Keratinocyte (primary cell): ENCODE measurements at regions not wholly inside any gene's neighbourhood (a gene's known extent, or its start where the extent isn't known, plus 50 kb on each side); places are given as distances from the start of the nearest gene placed in this dataset.

ENCODE experiments used
- DNase-seq: peaks from one replicate; pipeline ENCODE4 v3.0.0-alpha.2; 2011; ENCODE audit warnings: low read depth, missing footprints, low spot score
- FAIRE-seq: peaks from 2 replicates; lab custom pipeline; 2011; peaks lifted over from hg19 to GRCh38; lab: Jason Lieb, UNC
- H2AFZ ChIP-seq: 2 replicates; pipeline ENCODE4 v1.6.0; 2012; ENCODE audit warnings: low read length, control low read depth, inconsistent platforms; ENCODE audit not compliant: control insufficient read depth
- H3K27ac ChIP-seq: 2 replicates; pipeline ENCODE4 v1.5.1; 2011; ENCODE audit warnings: low read length; ENCODE audit not compliant: control insufficient read depth, insufficient read depth
- H3K27me3 ChIP-seq: 3 replicates; pipeline ENCODE4 v1.6.0; 2011; ENCODE audit warnings: low read length; ENCODE audit not compliant: control insufficient read depth, insufficient read depth; ENCODE audit errors: extremely low read depth
- H3K36me3 ChIP-seq, 2 experiments: 2 replicates in 1 of 2; 3 replicates in 1 of 2; pipeline ENCODE4 v1.5.1; 2011; ENCODE audit warnings: low read length in 2 of 2, mild to moderate bottlenecking in 1 of 2; ENCODE audit not compliant: control insufficient read depth in 2 of 2, insufficient read depth in 2 of 2; ENCODE audit errors: extremely low read depth in 1 of 2
- H3K4me1 ChIP-seq: 3 replicates; pipeline ENCODE4 v1.5.1; 2011; ENCODE audit warnings: low read length; ENCODE audit not compliant: control insufficient read depth, insufficient read depth; ENCODE audit errors: extremely low read depth
- H3K4me2 ChIP-seq: 3 replicates; pipeline ENCODE4 v1.6.0; 2011; ENCODE audit warnings: low read depth, low read length; ENCODE audit not compliant: control insufficient read depth, insufficient read depth; ENCODE audit errors: extremely low read depth
- H3K4me3 ChIP-seq, 3 experiments: fragments of 200-600 bp in 1 of 3; sonication (generic) in 1 of 3; 2 replicates in 2 of 3; 3 replicates in 1 of 3; pipeline ENCODE4 v1.5.1; 2011 to 2016; ENCODE audit warnings: low read length in 3 of 3, mild to moderate bottlenecking in 3 of 3, control low read depth in 2 of 3, inconsistent platforms in 1 of 3, low read depth in 1 of 3, mixed read lengths in 1 of 3, mixed run types in 1 of 3, moderate library complexity in 1 of 3; ENCODE audit not compliant: control insufficient read depth in 2 of 3, insufficient read depth in 2 of 3; ENCODE audit errors: extremely low read depth in 1 of 3
- H3K79me2 ChIP-seq: 2 replicates; pipeline ENCODE4 v1.6.0; 2012; ENCODE audit warnings: low read length; ENCODE audit not compliant: control insufficient read depth, insufficient read depth
- H3K9ac ChIP-seq: 3 replicates; pipeline ENCODE4 v1.6.0; 2011; ENCODE audit warnings: low read length; ENCODE audit not compliant: control insufficient read depth, insufficient read depth; ENCODE audit errors: extremely low read depth
- H3K9me1 ChIP-seq: 3 replicates; pipeline ENCODE4 v1.6.0; 2011; ENCODE audit warnings: low read length; ENCODE audit not compliant: control insufficient read depth, insufficient read depth; ENCODE audit errors: extremely low read depth
- H3K9me3 ChIP-seq: 2 replicates; pipeline ENCODE4 v1.5.1; 2012; ENCODE audit warnings: low read depth, low read length; ENCODE audit not compliant: control insufficient read depth
- H4K20me1 ChIP-seq: 3 replicates; pipeline ENCODE4 v1.6.0; 2011; ENCODE audit warnings: low read length; ENCODE audit not compliant: control insufficient read depth, insufficient read depth; ENCODE audit errors: extremely low read depth
- EZH2 ChIP-seq: IDR thresholded peaks from one replicate; pipeline ENCODE4 v1.6.1; 2012; ENCODE audit warnings: inconsistent platforms, mild to moderate bottlenecking, low read length, moderate library complexity
- dilution Hi-C: fragments of 300-500 bp; cut with MboI; formaldehyde crosslinking; loops from one replicate; pipeline ENCODE4 v1.7.0; 2020; ENCODE audit warnings: low sequenced_read_pairs; ENCODE audit not compliant: extremely low pct_ligation_motif_present
- TF ChIP-seq, protein P1 (sequence below), 3 experiments: IDR thresholded peaks in 1 of 3; conservative IDR thresholded peaks in 1 of 3; optimal IDR thresholded peaks in 1 of 3; 2 replicates in 2 of 3; 3 replicates in 1 of 3; pipeline versions ENCODE3 to v1.5.1; 2011; ENCODE audit warnings: low read length in 3 of 3, mild to moderate bottlenecking in 3 of 3, moderate library complexity in 2 of 3, control low read depth in 1 of 3, inconsistent platforms in 1 of 3; ENCODE audit not compliant: insufficient read depth in 2 of 3; ENCODE audit errors: extremely low read depth in 1 of 3

DNA sequence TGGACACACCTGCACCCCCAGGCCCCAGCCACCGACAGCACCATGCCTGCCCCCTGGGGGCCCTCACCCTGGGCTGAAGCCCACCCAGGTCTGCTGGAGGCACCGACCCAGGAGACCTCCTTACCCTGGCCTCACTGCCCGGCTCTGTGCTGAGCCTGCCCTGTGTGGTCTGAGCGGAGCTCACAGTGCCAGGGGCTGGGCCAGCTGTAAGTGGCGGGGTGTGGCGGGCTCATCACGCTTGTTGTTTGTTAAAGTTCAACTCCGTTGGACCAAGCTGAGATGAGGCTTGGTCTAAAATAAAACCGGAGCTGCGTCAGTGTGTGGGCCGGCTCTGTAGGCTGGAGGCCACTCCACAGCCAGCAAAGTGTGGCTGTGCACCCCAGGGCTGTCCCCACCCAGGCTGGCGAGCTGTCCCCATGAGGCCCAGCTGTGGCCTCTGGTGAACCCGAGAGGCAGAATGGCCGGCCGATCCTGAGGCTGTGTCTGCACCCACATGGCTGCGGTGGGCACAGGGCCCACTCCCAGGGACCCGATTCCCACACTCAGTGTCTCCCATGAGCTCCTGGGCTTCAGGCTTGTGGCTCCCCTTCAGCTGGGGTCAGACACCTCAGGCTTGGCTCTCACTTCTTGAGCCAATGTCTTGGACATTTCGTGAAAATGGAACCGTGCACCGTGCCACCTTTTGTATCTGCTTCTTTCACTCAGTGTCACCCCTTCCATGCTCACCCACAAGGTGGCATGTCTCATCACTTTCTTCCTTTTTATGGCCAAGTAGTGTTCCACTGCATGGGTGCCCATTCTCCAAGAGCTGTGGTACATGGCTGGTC is 137.9 kb downstream of the CTTN start:
- H3K27ac ChIP-seq: no peak overlapping the region
- no peak overlapping the region for H3K9ac ChIP-seq
- no peak overlapping the region for H3K4me3 ChIP-seq
- H3K4me2 ChIP-seq: no peak overlapping the region
- no peaks in the 10 kb centered on the region for H3K4me1 ChIP-seq
- no peaks in the 10 kb centered on the region for H3K36me3 ChIP-seq
- peaks cover 17% of the 10 kb centered on the region for H3K9me3 ChIP-seq
- H4K20me1 ChIP-seq: no peaks in the 10 kb centered on the region
- TF ChIP-seq, protein P1, sequence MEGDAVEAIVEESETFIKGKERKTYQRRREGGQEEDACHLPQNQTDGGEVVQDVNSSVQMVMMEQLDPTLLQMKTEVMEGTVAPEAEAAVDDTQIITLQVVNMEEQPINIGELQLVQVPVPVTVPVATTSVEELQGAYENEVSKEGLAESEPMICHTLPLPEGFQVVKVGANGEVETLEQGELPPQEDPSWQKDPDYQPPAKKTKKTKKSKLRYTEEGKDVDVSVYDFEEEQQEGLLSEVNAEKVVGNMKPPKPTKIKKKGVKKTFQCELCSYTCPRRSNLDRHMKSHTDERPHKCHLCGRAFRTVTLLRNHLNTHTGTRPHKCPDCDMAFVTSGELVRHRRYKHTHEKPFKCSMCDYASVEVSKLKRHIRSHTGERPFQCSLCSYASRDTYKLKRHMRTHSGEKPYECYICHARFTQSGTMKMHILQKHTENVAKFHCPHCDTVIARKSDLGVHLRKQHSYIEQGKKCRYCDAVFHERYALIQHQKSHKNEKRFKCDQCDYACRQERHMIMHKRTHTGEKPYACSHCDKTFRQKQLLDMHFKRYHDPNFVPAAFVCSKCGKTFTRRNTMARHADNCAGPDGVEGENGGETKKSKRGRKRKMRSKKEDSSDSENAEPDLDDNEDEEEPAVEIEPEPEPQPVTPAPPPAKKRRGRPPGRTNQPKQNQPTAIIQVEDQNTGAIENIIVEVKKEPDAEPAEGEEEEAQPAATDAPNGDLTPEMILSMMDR (optimal IDR thresholded peaks at IDR 0.05 in 1 of 3, IDR thresholded peaks at IDR 0.05 in 1 of 3, conservative IDR thresholded peaks at IDR 0.05 in 1 of 3; ENCODE audit: extremely low read depth in 1 of 3, insufficient read depth in 2 of 3, low read length in 3 of 3): no peak
- no peak for TF ChIP-seq EZH2
- H3K79me2 ChIP-seq: no peaks in the 10 kb centered on the region
- no peak overlapping the region for H2AFZ ChIP-seq
- DNase-seq (no peak), FAIRE-seq (no peak)
- H3K27me3 ChIP-seq: no peaks in the 10 kb centered on the region
- H3K9me1 ChIP-seq: no peaks in the 10 kb centered on the region
- dilution Hi-C loops: no loop called here

DNA sequence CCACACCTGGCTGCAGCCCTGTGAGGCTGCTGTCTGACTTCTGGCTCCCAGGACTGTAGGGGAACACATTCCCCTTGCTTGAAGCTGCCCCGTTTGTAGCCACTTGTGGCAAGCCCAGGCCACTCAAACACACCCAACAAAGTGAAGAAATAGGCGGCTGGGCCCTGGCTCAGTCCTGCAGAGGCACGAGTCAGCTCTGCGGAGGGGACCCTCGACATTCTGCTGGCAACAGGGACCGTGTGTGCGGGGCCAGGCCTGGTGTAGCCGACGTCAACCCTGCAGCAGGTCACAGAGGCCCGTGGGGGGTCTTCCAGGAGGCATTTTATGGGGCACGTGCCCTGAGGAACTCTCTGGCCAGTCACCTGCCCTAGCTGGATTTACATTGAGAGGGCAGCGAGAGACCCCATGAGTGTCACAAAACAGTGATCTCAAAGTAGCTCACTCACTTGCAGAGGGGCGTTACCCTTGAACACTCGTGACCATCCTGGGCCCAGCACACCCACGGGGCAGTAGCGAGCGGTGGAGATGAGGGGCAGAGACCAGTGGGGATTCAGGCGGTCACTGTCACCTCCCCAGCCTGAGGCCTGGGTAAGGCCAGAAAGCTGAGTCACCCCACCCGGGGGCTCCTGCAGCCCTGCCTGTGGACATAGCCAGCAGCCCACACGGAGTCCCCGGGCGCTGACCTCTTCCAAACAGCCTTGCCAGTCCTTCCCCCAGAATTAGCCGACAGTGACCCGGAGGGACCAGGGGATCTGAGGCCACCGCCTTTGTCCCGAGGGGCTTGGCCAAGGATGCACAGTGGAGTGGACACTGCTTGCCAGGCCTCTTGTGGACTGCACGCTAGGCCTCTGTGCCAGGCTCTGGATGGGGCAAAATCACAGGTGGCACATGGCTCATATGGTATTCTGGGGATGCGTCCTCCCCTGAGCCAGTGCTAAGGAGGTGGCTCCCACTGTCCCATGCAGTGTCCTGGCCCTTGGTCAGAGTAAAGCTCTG is 139.5 kb downstream of the CTTN start:
- DNase-seq (no peak), FAIRE-seq (no peak)
- Histone ChIP-seq H3K36me3 (no peaks in the 10 kb centered on the region), H3K79me2 (no peaks in the 10 kb centered on the region), H4K20me1 (no peaks in the 10 kb centered on the region), H3K9me1 (no peaks in the 10 kb centered on the region), H2AFZ (no peak overlapping the region), H3K4me1 (no peaks in the 10 kb centered on the region), H3K9ac (no peak overlapping the region), H3K27ac (no peak overlapping the region), H3K9me3 (peaks cover 18% of the 10 kb centered on the region), H3K27me3 (no peaks in the 10 kb centered on the region), H3K4me2 (no peak overlapping the region), H3K4me3 (no peak overlapping the region)
- TF ChIP-seq, protein P1 (optimal IDR thresholded peaks at IDR 0.05 in 1 of 3, IDR thresholded peaks at IDR 0.05 in 1 of 3, conservative IDR thresholded peaks at IDR 0.05 in 1 of 3; ENCODE audit: extremely low read depth in 1 of 3, insufficient read depth in 2 of 3, low read length in 3 of 3): no peak
- no peak for TF ChIP-seq EZH2
- dilution Hi-C loops: no loop called here
